Gastroesophageal sphincter (tissue), 4 donors: ENCODE measurements at regions not wholly inside any gene's neighbourhood (a gene's known extent, or its start where the extent isn't known, plus 50 kb on each side); places are given as distances from the start of the nearest gene placed in this dataset.

ENCODE experiments used
- ATAC-seq: fragments of 150-250 bp; one replicate; pipeline ENCODE4 v1.9.1; 2016; ENCODE audit warnings: mild to moderate bottlenecking, moderate library complexity
- H3K27ac ChIP-seq, 4 donors: fragments of 200-600 bp; sonication (generic) in 3 of 4; 1 replicate in 3 of 4; 2 replicates in 1 of 4; pipeline ENCODE4 v1.5.1; 2016 to 2019
- H3K27me3 ChIP-seq: fragments of 200-600 bp; sonication (generic); one replicate; pipeline ENCODE4 v1.5.1; 2019
- H3K36me3 ChIP-seq, 2 donors: fragments of 200-600 bp; sonication (generic); one replicate each; pipeline ENCODE4 v1.5.1; 2019; ENCODE audit warnings: control low read depth in 1 of 2
- H3K4me1 ChIP-seq, 3 donors: fragments of 200-600 bp; sonication (generic); 1 replicate in 2 of 3; 2 replicates in 1 of 3; pipeline ENCODE4 v1.5.1; 2016 to 2019; ENCODE audit warnings: control low read depth in 2 of 3
- H3K4me3 ChIP-seq, 2 donors: fragments of 200-600 bp; sonication (generic); one replicate each; pipeline ENCODE4 v1.5.1; 2019; ENCODE audit warnings: mild to moderate bottlenecking in 1 of 2, moderate library complexity in 1 of 2
- H3K9me3 ChIP-seq, 3 donors: fragments of 200-600 bp; sonication (generic); one replicate each; pipeline ENCODE4 v1.5.1; 2017 to 2019; ENCODE audit warnings: control low read depth in 2 of 3
- CTCF ChIP-seq, 4 experiments: fragments of 200-600 bp in 2 of 4; fragments of 450-650 bp in 2 of 4; sonication (generic) in 1 of 4; IDR thresholded peaks; one replicate each; pipeline ENCODE4 v1.5.1; 2017 to 2019; ENCODE audit warnings: antibody characterized with exemption in 4 of 4, mild to moderate bottlenecking in 2 of 4, moderate library complexity in 2 of 4
- EP300 ChIP-seq: sonication (generic); formaldehyde crosslinking; IDR thresholded peaks from one replicate; pipeline ENCODE4 v1.6.1; 2017; ENCODE audit warnings: antibody characterized with exemption, mild to moderate bottlenecking
- POLR2A ChIP-seq, 2 donors: fragments of 450-650 bp; IDR thresholded peaks; one replicate each; pipeline ENCODE4 v1.6.1; 2017; ENCODE audit warnings: antibody characterized with exemption in 2 of 2, mild to moderate bottlenecking in 2 of 2, moderate library complexity in 1 of 2
- POLR2AphosphoS5 ChIP-seq: sonication (generic); formaldehyde crosslinking; IDR thresholded peaks from one replicate; pipeline ENCODE4 v1.6.1; 2017; ENCODE audit warnings: antibody characterized with exemption
- WGBS, 2 donors: methylation state at CpG; one replicate each; pipeline ENCODE4 v1.1.5; 2018; ENCODE audit warnings: low coverage in 1 of 2; 5-methylcytosine and 5-hydroxymethylcytosine counted together

- Histone ChIP-seq H3K27me3 (peaks cover 52% of the 10 kb centered on the region), H3K4me1 (no peaks in the 10 kb centered on the region), H3K36me3 (no peaks in the 10 kb centered on the region), H3K27ac (no peak overlapping the region), H3K9me3 (peaks cover 0 to 27% (median 0%) of the 10 kb centered on the region in 3 donors), H3K4me3 (no peak overlapping the region)
- TF ChIP-seq POLR2AphosphoS5 (no peak), EP300 (no peak), CTCF (IDR thresholded peaks at IDR 0.05) (no peak), POLR2A (IDR thresholded peaks at IDR 0.05) (no peak)
- no CpG with 5 or more reads among the region's 16 CpGs for WGBS, 2 donors
- ATAC-seq = no peak
Measured at GRCh38 chr13:111458739-111459138, 138.3 kb downstream of the TEX29 start.

GRCh38 chr13:111459803-111460547 lies 139.5 kb downstream of the TEX29 start:
- WGBS, 2 donors = 57 to 65% methylated on average over 8 of the region's 9 CpGs
- H3K27me3 ChIP-seq = peaks cover 55% of the 10 kb centered on the region

GRCh38 chr13:111460548-111461444 lies 140.4 kb downstream of the TEX29 start:
- Histone ChIP-seq H3K36me3 (no peaks in the 10 kb centered on the region), H3K4me3 (no peak overlapping the region), H3K27me3 (peaks cover 55% of the 10 kb centered on the region), H3K9me3 (peaks cover 0 to 9% (median 0%) of the 10 kb centered on the region in 3 donors), H3K27ac (no peak overlapping the region), H3K4me1 (no peaks in the 10 kb centered on the region)
- WGBS, 2 donors = 9 to 100% methylated on average over 3 to 7 of the region's 22 CpGs
- peak in 1 of 4 experiments; percentile 41 for TF ChIP-seq CTCF (IDR thresholded peaks at IDR 0.05)
- TF ChIP-seq POLR2AphosphoS5 = no peak
- no peak for TF ChIP-seq POLR2A (IDR thresholded peaks at IDR 0.05)
- TF ChIP-seq EP300 = no peak
- peak; percentile 31 for ATAC-seq

More at GRCh38 chr13:111459803-111460547, 139.5 kb downstream of the TEX29 start:
- TF ChIP-seq CTCF (IDR thresholded peaks at IDR 0.05) (no peak), POLR2A (IDR thresholded peaks at IDR 0.05) (no peak), EP300 (no peak), POLR2AphosphoS5 (no peak)
- H3K4me3 ChIP-seq = no peak overlapping the region
- no peak for ATAC-seq
- no peak overlapping the region for H3K27ac ChIP-seq
- H3K4me1 ChIP-seq = no peaks in the 10 kb centered on the region
- H3K36me3 ChIP-seq = no peaks in the 10 kb centered on the region
- H3K9me3 ChIP-seq = peaks cover 0 to 16% (median 0%) of the 10 kb centered on the region in 3 donors

GRCh38 chr13:111461445-111462149 lies 141.2 kb downstream of the TEX29 start:
- H3K36me3 ChIP-seq = no peaks in the 10 kb centered on the region
- TF ChIP-seq POLR2A (IDR thresholded peaks at IDR 0.05) = no peak
- no peak for TF ChIP-seq CTCF (IDR thresholded peaks at IDR 0.05)
- TF ChIP-seq EP300 = no peak
- peaks cover 0 to 4% (median 0%) of the 10 kb centered on the region in 3 donors for H3K9me3 ChIP-seq
- ATAC-seq = no peak
- no peak overlapping the region for H3K4me3 ChIP-seq
- H3K4me1 ChIP-seq = no peaks in the 10 kb centered on the region
- 0 to 29% methylated on average over 1 to 4 of the region's 15 CpGs for WGBS, 2 donors
- peaks cover 62% of the 10 kb centered on the region for H3K27me3 ChIP-seq
- no peak overlapping the region for H3K27ac ChIP-seq
